ENCODE measurements at regions not wholly inside any gene's neighbourhood (a gene's known extent, or its start where the extent isn't known, plus 50 kb on each side); places are given as distances from the start of the nearest gene placed in this dataset.

DNA sequence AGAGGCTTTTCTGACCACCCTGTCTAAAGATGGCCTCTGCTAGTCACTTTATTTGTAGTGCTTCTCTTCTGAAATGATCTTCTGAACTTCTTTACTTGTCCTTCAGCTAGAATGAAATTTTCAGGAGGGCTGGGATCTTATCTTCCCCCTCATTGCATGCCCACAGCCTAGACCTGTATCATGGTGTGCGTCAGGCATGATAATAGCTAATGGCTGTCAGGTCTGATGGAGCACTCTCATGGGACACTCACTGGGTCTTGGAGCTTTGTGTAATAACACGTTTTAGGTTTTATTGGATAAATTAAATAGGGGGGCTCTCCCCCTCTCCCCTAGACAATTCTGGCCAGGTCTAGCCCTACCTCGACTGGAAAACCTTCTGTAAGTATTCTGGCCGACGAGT, 97.1 kb upstream of the NRXN3 start:
- no peak overlapping the region for H3K9ac ChIP-seq (ENCODE audit: low read length)
- H2AFZ ChIP-seq (ENCODE audit: insufficient read depth, low read depth, low read length, poor library complexity, severe bottlenecking), result no peak overlapping the region
- H4K20me1 ChIP-seq (ENCODE audit: control insufficient read depth, insufficient read depth, low read length, poor library complexity, severe bottlenecking), result no peaks in the 10 kb centered on the region
- no peak overlapping the region for H3K4me2 ChIP-seq (replicated peaks; ENCODE audit: low read depth, low read length, poor library complexity, severe bottlenecking)
- no peak for DNase-seq
- H3K79me2 ChIP-seq (ENCODE audit: control insufficient read depth, insufficient read depth, low read length), result no peaks in the 10 kb centered on the region
- no peaks in the 10 kb centered on the region for H3K27me3 ChIP-seq (replicated peaks in 1 of 4; ENCODE audit: control extremely low read depth in 1 of 4, control insufficient read depth in 3 of 4, insufficient read depth in 4 of 4, low read length in 3 of 4)
- H3K36me3 ChIP-seq (replicated peaks in 1 of 2; ENCODE audit: control extremely low read depth in 1 of 2, control insufficient read depth in 1 of 2, extremely low read depth in 1 of 2, insufficient read depth in 2 of 2, low read length in 1 of 2), result no peaks in the 10 kb centered on the region
- peaks cover 2% of the 10 kb centered on the region for H3K27me3 Mint-ChIP-seq
- no peaks in the 10 kb centered on the region for H3K4me1 ChIP-seq (ENCODE audit: control insufficient read depth in 2 of 2, insufficient read depth in 2 of 2, low read length in 2 of 2)
- TF ChIP-seq, protein P1, sequence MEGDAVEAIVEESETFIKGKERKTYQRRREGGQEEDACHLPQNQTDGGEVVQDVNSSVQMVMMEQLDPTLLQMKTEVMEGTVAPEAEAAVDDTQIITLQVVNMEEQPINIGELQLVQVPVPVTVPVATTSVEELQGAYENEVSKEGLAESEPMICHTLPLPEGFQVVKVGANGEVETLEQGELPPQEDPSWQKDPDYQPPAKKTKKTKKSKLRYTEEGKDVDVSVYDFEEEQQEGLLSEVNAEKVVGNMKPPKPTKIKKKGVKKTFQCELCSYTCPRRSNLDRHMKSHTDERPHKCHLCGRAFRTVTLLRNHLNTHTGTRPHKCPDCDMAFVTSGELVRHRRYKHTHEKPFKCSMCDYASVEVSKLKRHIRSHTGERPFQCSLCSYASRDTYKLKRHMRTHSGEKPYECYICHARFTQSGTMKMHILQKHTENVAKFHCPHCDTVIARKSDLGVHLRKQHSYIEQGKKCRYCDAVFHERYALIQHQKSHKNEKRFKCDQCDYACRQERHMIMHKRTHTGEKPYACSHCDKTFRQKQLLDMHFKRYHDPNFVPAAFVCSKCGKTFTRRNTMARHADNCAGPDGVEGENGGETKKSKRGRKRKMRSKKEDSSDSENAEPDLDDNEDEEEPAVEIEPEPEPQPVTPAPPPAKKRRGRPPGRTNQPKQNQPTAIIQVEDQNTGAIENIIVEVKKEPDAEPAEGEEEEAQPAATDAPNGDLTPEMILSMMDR (IDR thresholded peaks at IDR 0.05), result no peak
- TF ChIP-seq EZH2 (IDR thresholded peaks at IDR 0.05; ENCODE audit: borderline replicate concordance, insufficient read depth, low read depth, low read length, poor library complexity, severe bottlenecking), result no peak
- no peak overlapping the region for H3K27ac Mint-ChIP-seq
- intact Hi-C loops (cut with micrococcal nuclease), result no loop called here
- no peak overlapping the region for H3K4me3 Mint-ChIP-seq
- peaks cover 0 to 4% (median 0%) of the 10 kb centered on the region in 3 donors for H3K9me3 ChIP-seq (ENCODE audit: control extremely low read depth in 1 of 3, control insufficient read depth in 2 of 3, insufficient read depth in 1 of 3, low read length in 2 of 3)
- no peaks in the 10 kb centered on the region for H3K4me1 Mint-ChIP-seq
- ChIA-PET POLR2A (no interaction called here), CTCF (interaction anchor here (0.9 kb wide), 1 partner anchor 9 kb away, joined by 4 read pairs; no protein-coding TSS in a partner anchor)
- H3K4me3 ChIP-seq (ENCODE audit: control extremely low read depth in 1 of 5, extremely low read depth in 1 of 5, insufficient read depth in 1 of 5, low read depth in 2 of 5, low read length in 4 of 5), result no peak overlapping the region
- no peaks in the 10 kb centered on the region for H3K9me3 Mint-ChIP-seq (ENCODE audit: insufficient read depth)
- WGBS (ENCODE audit: insufficient coverage), result no CpG with 5 or more reads among the region's 5 CpGs
- H3K27ac ChIP-seq (ENCODE audit: low read length in 2 of 2), result no peak overlapping the region
- no peak for ATAC-seq (ENCODE audit: low read depth)

DNA sequence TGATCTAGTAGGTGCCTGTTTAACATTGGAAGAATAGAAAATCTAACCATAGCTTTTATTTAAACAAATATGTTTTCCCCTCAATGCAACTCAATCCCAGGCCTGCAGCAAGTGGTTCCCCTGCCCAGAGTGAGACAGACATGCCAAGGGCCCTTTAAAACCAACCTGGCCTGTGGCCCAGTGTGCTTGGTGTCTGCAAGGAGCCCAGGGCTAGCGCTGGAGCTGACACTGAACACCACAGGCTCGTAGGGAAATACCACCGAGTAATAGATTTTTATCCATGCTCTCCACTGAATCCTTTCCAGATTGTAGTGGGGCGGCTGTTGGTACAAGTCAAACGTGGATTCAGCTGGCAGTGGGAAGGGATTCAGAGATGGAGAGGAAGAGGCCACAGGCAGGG, 95.6 kb upstream of the NRXN3 start:
- no peaks in the 10 kb centered on the region for H3K9me3 Mint-ChIP-seq (ENCODE audit: insufficient read depth)
- Histone ChIP-seq H3K79me2 (ENCODE audit: control insufficient read depth, insufficient read depth, low read length) (no peaks in the 10 kb centered on the region), H3K9me3 (ENCODE audit: control extremely low read depth in 1 of 3, control insufficient read depth in 2 of 3, insufficient read depth in 1 of 3, low read length in 2 of 3) (peaks cover 0 to 4% (median 0%) of the 10 kb centered on the region in 3 donors), H3K36me3 (replicated peaks in 1 of 2; ENCODE audit: control extremely low read depth in 1 of 2, control insufficient read depth in 1 of 2, extremely low read depth in 1 of 2, insufficient read depth in 2 of 2, low read length in 1 of 2) (no peaks in the 10 kb centered on the region), H3K4me1 (ENCODE audit: control insufficient read depth in 2 of 2, insufficient read depth in 2 of 2, low read length in 2 of 2) (no peaks in the 10 kb centered on the region), H3K27me3 (replicated peaks in 1 of 4; ENCODE audit: control extremely low read depth in 1 of 4, control insufficient read depth in 3 of 4, insufficient read depth in 4 of 4, low read length in 3 of 4) (no peaks in the 10 kb centered on the region), H3K4me2 (replicated peaks; ENCODE audit: low read depth, low read length, poor library complexity, severe bottlenecking) (no peak overlapping the region), H4K20me1 (ENCODE audit: control insufficient read depth, insufficient read depth, low read length, poor library complexity, severe bottlenecking) (no peaks in the 10 kb centered on the region), H3K4me3 (ENCODE audit: control extremely low read depth in 1 of 5, extremely low read depth in 1 of 5, insufficient read depth in 1 of 5, low read depth in 2 of 5, low read length in 4 of 5) (no peak overlapping the region), H3K27ac (ENCODE audit: low read length in 2 of 2) (no peak overlapping the region), H2AFZ (ENCODE audit: insufficient read depth, low read depth, low read length, poor library complexity, severe bottlenecking) (no peak overlapping the region), H3K9ac (ENCODE audit: low read length) (no peak overlapping the region)
- ATAC-seq (ENCODE audit: low read depth), result no peak
- no peak overlapping the region for H3K27ac Mint-ChIP-seq
- intact Hi-C loops (cut with micrococcal nuclease), result no loop called here
- WGBS (ENCODE audit: insufficient coverage), result 80% methylated on average over 2 of the region's 5 CpGs
- no peak for TF ChIP-seq EZH2 (IDR thresholded peaks at IDR 0.05; ENCODE audit: borderline replicate concordance, insufficient read depth, low read depth, low read length, poor library complexity, severe bottlenecking)
- TF ChIP-seq, protein P1 (IDR thresholded peaks at IDR 0.05), result no peak
- H3K4me3 Mint-ChIP-seq, result no peak overlapping the region
- DNase-seq, result no peak
- POLR2A ChIA-PET, result no interaction called here
- no peaks in the 10 kb centered on the region for H3K27me3 Mint-ChIP-seq
- CTCF ChIA-PET, result no interaction called here
- no peaks in the 10 kb centered on the region for H3K4me1 Mint-ChIP-seq

Measured in B cell (primary cell).